Ovary (tissue), 7 donors: ENCODE measurements at regions not wholly inside any gene's neighbourhood (a gene's known extent, or its start where the extent isn't known, plus 50 kb on each side); places are given as distances from the start of the nearest gene placed in this dataset.

Source experiments
- DNase-seq, 5 donors: peaks; one replicate each; pipeline ENCODE4 v3.0.0-alpha.2; 2019 to 2020
- H3K27ac ChIP-seq, 2 donors: fragments of 200-600 bp; one replicate each; pipeline versions ENCODE4 v1.5.1 to v1.8.0; 2019 to 2022
- H3K27me3 ChIP-seq: fragments of 200-600 bp; one replicate; pipeline ENCODE4 v1.8.0; 2022
- H3K36me3 ChIP-seq: fragments of 200-600 bp; sonication (generic); one replicate; pipeline ENCODE4 v1.5.1; 2019
- H3K4me1 ChIP-seq: one replicate; pipeline ENCODE4 v1.8.1; 2013; ENCODE audit warnings: mild to moderate bottlenecking, moderate library complexity; ENCODE audit not compliant: insufficient read depth
- H3K4me3 ChIP-seq: fragments of 200-600 bp; sonication (generic); one replicate; pipeline ENCODE4 v1.5.1; 2017
- H3K9me3 ChIP-seq, 2 donors: fragments of 200-600 bp in 1 of 2; sonication (generic) in 1 of 2; one replicate each; pipeline versions ENCODE4 v1.5.1 to v1.8.1; 2013 to 2019; ENCODE audit warnings: mild to moderate bottlenecking in 1 of 2, moderate library complexity in 1 of 2
- EP300 ChIP-seq: sonication (generic); formaldehyde crosslinking; IDR thresholded peaks from one replicate; pipeline ENCODE4 v1.6.1; 2017; ENCODE audit warnings: antibody characterized with exemption
- POLR2A ChIP-seq: fragments of 450-650 bp; IDR thresholded peaks from one replicate; pipeline ENCODE4 v1.6.1; 2017; ENCODE audit warnings: antibody characterized with exemption, mild to moderate bottlenecking, moderate library complexity
- WGBS, 3 donors: extraction: QIAGEN DNeasy Blood & Tissue Kit in 1 of 3; methylation state at CpG; one replicate each; pipeline versions ENCODE4 v1.1.5 to v1.1.7; 2013 to 2017; 5-methylcytosine and 5-hydroxymethylcytosine counted together
- intact Hi-C, 4 donors: fragments of 100-400 bp; cut with DNase I; formaldehyde crosslinking; loops; one replicate each; pipeline versions ENCODE4 v1.11.0 to v1.15.1; 2022 to 2023
- TF ChIP-seq, protein P1 (sequence below), 3 donors: fragments of 450-650 bp in 2 of 3; fragments of 200-600 bp in 1 of 3; IDR thresholded peaks; one replicate each; pipeline versions ENCODE4 v1.5.1 to v1.8.0; 2016 to 2022; ENCODE audit warnings: antibody characterized with exemption in 3 of 3, mild to moderate bottlenecking in 1 of 3
- donor health status: DM: no; HTN: no; CAD: no; lungs with moderate emphysema.
- donor health status: DM: no; HTN: no; CAD: no.
- donor health status: Bipolar disorder and iron deficiency.
- donor health status: DM: no; HTN: no; CAD: no.
- donor health status: DM: yes; HTN: yes; CAD: no.

- no peaks in the 10 kb centered on the region for H3K27me3 ChIP-seq
- intact Hi-C loops = no loop called here
- H3K4me3 ChIP-seq = no peak overlapping the region
- no peak for DNase-seq
- H3K9me3 ChIP-seq = no peaks in the 10 kb centered on the region
- TF ChIP-seq, protein P1, sequence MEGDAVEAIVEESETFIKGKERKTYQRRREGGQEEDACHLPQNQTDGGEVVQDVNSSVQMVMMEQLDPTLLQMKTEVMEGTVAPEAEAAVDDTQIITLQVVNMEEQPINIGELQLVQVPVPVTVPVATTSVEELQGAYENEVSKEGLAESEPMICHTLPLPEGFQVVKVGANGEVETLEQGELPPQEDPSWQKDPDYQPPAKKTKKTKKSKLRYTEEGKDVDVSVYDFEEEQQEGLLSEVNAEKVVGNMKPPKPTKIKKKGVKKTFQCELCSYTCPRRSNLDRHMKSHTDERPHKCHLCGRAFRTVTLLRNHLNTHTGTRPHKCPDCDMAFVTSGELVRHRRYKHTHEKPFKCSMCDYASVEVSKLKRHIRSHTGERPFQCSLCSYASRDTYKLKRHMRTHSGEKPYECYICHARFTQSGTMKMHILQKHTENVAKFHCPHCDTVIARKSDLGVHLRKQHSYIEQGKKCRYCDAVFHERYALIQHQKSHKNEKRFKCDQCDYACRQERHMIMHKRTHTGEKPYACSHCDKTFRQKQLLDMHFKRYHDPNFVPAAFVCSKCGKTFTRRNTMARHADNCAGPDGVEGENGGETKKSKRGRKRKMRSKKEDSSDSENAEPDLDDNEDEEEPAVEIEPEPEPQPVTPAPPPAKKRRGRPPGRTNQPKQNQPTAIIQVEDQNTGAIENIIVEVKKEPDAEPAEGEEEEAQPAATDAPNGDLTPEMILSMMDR (IDR thresholded peaks at IDR 0.05) = no peak
- TF ChIP-seq POLR2A (no peak), EP300 (no peak)
- no peaks in the 10 kb centered on the region for H3K36me3 ChIP-seq
- H3K27ac ChIP-seq = no peak overlapping the region
- no peaks in the 10 kb centered on the region for H3K4me1 ChIP-seq
- WGBS, 3 donors = 42 to 51% (median 47%) methylated on average over 6 of the region's 6 CpGs
These were observed 117.2 kb downstream of the FASLG start for GRCh38 chr1:172776071-172776470.

GRCh38 chr1:172777767-172778166, 118.9 kb downstream of the FASLG start:
- no peak overlapping the region for H3K27ac ChIP-seq
- H3K4me1 ChIP-seq = no peaks in the 10 kb centered on the region
- no peaks in the 10 kb centered on the region for H3K36me3 ChIP-seq
- 72 to 77% (median 72%) methylated on average over 3 of the region's 3 CpGs for WGBS, 3 donors
- no peak overlapping the region for H3K4me3 ChIP-seq
- no peak for TF ChIP-seq POLR2A
- TF ChIP-seq EP300 = no peak
- H3K27me3 ChIP-seq = no peaks in the 10 kb centered on the region
- intact Hi-C loops = no loop called here
- DNase-seq = no peak
- H3K9me3 ChIP-seq = no peaks in the 10 kb centered on the region

DNA sequence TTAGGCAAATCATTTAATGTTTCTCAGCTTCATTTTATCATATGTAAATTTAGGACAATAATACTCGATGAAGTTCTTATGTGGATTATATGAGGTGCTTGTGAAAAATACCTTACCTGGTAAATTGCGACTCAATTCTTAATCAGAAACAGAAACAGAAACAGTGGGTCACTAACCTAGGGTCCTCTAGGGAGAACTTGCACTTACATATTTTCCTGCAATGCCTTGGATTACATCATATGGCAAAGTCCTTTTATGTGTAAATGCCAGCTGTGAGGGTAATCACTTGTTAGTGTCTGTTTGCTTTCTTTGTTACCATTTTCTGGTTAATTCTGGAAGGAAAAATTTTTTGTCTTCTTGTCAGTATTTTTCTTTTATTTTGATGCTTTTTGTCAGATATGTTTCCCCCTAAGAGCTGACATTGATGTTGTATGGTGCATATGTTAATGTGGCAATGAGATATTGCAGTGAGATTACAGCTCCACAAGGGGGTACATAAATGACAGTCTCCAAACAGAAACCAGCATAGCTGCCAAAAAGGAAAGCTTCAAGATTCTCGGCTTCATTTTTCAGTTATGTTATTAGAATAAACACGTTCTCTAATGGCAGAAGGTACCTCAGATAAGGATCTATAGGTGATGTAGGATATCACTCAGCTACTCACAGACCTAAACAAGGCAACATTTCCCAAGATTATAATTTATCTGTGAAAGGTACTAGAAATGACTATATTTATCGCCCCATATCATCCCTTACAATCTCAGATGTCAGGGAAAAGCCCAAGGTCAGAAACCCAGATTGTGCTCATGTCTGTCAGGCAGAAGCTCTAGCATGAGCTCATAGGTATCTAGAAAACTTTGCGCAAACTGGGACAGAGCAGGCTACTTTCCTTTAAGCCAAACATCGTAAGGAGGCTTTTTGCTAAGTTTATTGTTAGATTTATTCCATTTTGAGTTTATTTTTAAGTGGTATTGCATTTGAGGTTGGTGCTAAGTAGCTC, 119.9 kb downstream of the FASLG start:
- 68 to 69% (median 68%) methylated on average over 7 of the region's 7 CpGs for WGBS, 3 donors

DNA sequence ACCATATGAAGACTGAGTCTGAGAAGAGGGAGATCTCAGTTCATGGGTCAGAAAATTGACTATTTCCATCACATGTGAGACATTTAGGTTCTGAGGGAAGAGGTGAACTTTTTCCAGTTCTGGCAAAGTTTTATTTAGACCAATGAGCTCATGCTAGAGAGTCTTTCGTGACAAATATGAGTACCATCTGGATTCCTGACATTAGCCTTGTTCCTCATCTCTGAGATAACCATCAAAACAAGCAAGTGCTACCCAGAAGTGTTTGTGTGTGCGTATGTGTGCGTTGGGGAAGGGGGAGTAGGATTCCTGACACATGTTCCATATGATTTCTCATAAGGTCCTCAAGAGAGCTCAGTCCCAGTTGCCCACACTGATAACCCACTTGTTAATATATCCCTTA, 120.6 kb downstream of the FASLG start:
- Histone ChIP-seq H3K36me3 (no peaks in the 10 kb centered on the region), H3K27ac (no peak overlapping the region), H3K4me1 (no peaks in the 10 kb centered on the region), H3K9me3 (no peaks in the 10 kb centered on the region), H3K27me3 (no peaks in the 10 kb centered on the region), H3K4me3 (no peak overlapping the region)
- intact Hi-C loops = no loop called here
- WGBS, 3 donors = 68 to 71% (median 68%) methylated on average over 3 of the region's 3 CpGs
- no peak for DNase-seq
- TF ChIP-seq, protein P1 (IDR thresholded peaks at IDR 0.05) = no peak
- TF ChIP-seq EP300 (no peak), POLR2A (no peak)

More for the DNA sequence above, 119.9 kb downstream of the FASLG start:
- no peak for DNase-seq
- H3K36me3 ChIP-seq = no peaks in the 10 kb centered on the region
- H3K4me1 ChIP-seq = no peaks in the 10 kb centered on the region
- no peaks in the 10 kb centered on the region for H3K27me3 ChIP-seq
- H3K27ac ChIP-seq = no peak overlapping the region
- intact Hi-C loops = no loop called here
- H3K4me3 ChIP-seq = no peak overlapping the region
- no peaks in the 10 kb centered on the region for H3K9me3 ChIP-seq
- TF ChIP-seq, protein P1 (IDR thresholded peaks at IDR 0.05) = no peak
- TF ChIP-seq EP300 (no peak), POLR2A (no peak)

DNA sequence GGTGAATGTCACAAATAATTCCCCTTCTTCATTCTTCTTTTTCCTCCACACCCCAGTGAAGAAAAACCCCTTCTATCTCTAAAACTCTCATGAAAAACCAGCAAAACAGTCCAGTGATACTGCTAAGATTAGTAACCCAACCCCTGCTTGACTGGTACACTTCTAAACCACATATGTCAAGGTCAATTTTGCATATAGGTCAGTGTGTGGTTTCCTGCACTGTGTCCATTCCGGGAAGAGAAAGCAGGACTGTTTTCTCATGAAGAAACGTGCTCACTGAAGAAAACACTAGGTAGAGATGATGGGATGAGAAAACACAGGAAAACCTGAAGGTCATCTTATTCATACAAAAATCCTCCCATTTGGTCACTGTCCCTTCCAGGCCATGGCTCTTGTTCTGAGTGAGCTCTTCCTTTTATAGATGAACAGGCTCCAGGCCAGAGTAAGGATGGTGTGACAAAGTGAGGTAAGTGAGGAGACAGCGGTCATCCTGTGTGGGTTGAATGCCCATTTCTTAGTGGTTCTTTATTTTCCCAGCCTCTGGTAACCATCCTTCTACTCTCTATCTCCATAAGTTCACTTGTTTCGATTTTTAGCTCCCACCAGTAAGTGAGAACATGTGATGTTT, 122.7 kb downstream of the FASLG start:
- WGBS, 3 donors = 45 to 62% (median 53%) methylated on average over 4 of the region's 4 CpGs
- no peak for TF ChIP-seq POLR2A
- TF ChIP-seq, protein P1 (IDR thresholded peaks at IDR 0.05) = no peak
- intact Hi-C loops = no loop called here

More for the DNA sequence above, 122.7 kb downstream of the FASLG start:
- H3K9me3 ChIP-seq = no peaks in the 10 kb centered on the region
- no peak for DNase-seq
- H3K36me3 ChIP-seq = no peaks in the 10 kb centered on the region
- H3K4me3 ChIP-seq = no peak overlapping the region
- no peaks in the 10 kb centered on the region for H3K4me1 ChIP-seq
- no peak overlapping the region for H3K27ac ChIP-seq
- H3K27me3 ChIP-seq = no peaks in the 10 kb centered on the region
